OCI-LY7 (cell line): ENCODE measurements at regions not wholly inside any gene's neighbourhood (a gene's known extent, or its start where the extent isn't known, plus 50 kb on each side); places are given as distances from the start of the nearest gene placed in this dataset.

ENCODE experiments used
- EZH2phosphoT487 ChIP-seq: fragments of 200-600 bp; sonication (generic); IDR thresholded peaks from 2 replicates; pipeline ENCODE4 v1.6.1; 2018; ENCODE audit warnings: low read depth, borderline replicate concordance, mild to moderate bottlenecking, mixed run types, antibody characterized with exemption, low read length, moderate library complexity, mixed read lengths
- TF ChIP-seq, protein P1 (sequence below): fragments of 200-600 bp; sonication (generic); conservative IDR thresholded peaks from 2 replicates; pipeline ENCODE4 v1.5.1; 2014; ENCODE audit warnings: mild to moderate bottlenecking, antibody characterized with exemption, low read length, moderate library complexity, mixed read lengths

DNA sequence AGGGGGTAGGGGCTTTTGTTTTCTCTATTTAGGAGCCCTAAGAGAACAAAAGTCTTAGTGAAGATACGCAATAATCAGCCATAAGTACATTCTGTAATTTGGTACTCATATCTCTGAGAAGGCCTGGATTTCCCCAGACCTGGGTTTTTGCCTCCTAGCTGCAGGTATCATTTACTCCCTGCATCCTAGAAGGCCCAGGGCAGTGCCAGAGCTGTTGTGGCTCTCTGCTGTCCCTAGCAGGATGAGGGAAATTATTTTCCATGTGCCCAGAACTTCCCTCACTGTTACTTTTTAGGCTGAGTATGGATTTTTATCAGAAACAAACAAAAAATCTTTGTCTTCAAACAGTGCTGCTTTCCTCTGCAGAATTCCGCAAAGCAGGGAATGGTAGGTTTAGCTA lies 192.5 kb upstream of the SYT1 start:
- TF ChIP-seq, protein P1, sequence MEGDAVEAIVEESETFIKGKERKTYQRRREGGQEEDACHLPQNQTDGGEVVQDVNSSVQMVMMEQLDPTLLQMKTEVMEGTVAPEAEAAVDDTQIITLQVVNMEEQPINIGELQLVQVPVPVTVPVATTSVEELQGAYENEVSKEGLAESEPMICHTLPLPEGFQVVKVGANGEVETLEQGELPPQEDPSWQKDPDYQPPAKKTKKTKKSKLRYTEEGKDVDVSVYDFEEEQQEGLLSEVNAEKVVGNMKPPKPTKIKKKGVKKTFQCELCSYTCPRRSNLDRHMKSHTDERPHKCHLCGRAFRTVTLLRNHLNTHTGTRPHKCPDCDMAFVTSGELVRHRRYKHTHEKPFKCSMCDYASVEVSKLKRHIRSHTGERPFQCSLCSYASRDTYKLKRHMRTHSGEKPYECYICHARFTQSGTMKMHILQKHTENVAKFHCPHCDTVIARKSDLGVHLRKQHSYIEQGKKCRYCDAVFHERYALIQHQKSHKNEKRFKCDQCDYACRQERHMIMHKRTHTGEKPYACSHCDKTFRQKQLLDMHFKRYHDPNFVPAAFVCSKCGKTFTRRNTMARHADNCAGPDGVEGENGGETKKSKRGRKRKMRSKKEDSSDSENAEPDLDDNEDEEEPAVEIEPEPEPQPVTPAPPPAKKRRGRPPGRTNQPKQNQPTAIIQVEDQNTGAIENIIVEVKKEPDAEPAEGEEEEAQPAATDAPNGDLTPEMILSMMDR: no peak
- TF ChIP-seq EZH2phosphoT487: no peak
